ENCODE measurements at regions not wholly inside any gene's neighbourhood (a gene's known extent, or its start where the extent isn't known, plus 50 kb on each side); places are given as distances from the start of the nearest gene placed in this dataset.
A peak's percentile ranks its signal among the peaks of the same experiment; 100 is the strongest.

- Histone ChIP-seq H2AK5ac (ENCODE audit: insufficient read length, low read length) (no peak overlapping the region), H3T11ph (ENCODE audit: low read length) (no peak overlapping the region), H3K79me2 (ENCODE audit: insufficient read depth, low read length) (no peaks in the 10 kb centered on the region), H3K23me2 (ENCODE audit: insufficient read length, low read depth, low read length, poor library complexity, severe bottlenecking) (no peaks in the 10 kb centered on the region), H3K79me1 (ENCODE audit: insufficient read depth, low read depth, low read length, poor library complexity, severe bottlenecking) (no peaks in the 10 kb centered on the region), H4K91ac (ENCODE audit: insufficient read length, low read depth, low read length) (no peak overlapping the region), H3K4me1 (ENCODE audit: insufficient read depth, low read length) (no peaks in the 10 kb centered on the region), H4K5ac (ENCODE audit: insufficient read length, low read depth, low read length) (no peak overlapping the region), H3K4me2 (ENCODE audit: insufficient read depth, insufficient read length, low read length) (no peak overlapping the region), H4K8ac (replicated peaks; ENCODE audit: insufficient read length, low read depth, low read length) (no peak overlapping the region), H3K4ac (ENCODE audit: low read depth, low read length) (no peak overlapping the region), H2BK20ac (ENCODE audit: low read depth, low read length, poor library complexity, severe bottlenecking) (no peak overlapping the region), H3K9ac (ENCODE audit: extremely low read depth, insufficient read length, low read length) (no peak overlapping the region), H3K27ac (ENCODE audit: insufficient read length, low read depth, low read length) (no peak overlapping the region), H2BK120ac (ENCODE audit: low read depth, low read length, poor library complexity, severe bottlenecking) (no peak overlapping the region), H3K23ac (ENCODE audit: insufficient read length, low read depth, low read length) (no peak overlapping the region), H3K56ac (ENCODE audit: insufficient read length, low read depth, low read length) (no peak overlapping the region), H3K14ac (ENCODE audit: insufficient read depth, low read length) (no peak overlapping the region), H4K20me1 (ENCODE audit: control insufficient read depth, insufficient read depth, insufficient read length) (no peaks in the 10 kb centered on the region), H3K27me3 (ENCODE audit: insufficient read depth, low read length) (no peaks in the 10 kb centered on the region), H3K18ac (ENCODE audit: insufficient read length, low read depth, low read length) (no peak overlapping the region), H2AFZ (ENCODE audit: low read length) (no peak overlapping the region), H2BK5ac (ENCODE audit: insufficient read length, low read length) (no peak overlapping the region), H3K9me3 (ENCODE audit: control insufficient read depth, low read depth, low read length) (no peaks in the 10 kb centered on the region), H2BK15ac (ENCODE audit: low read depth, low read length) (no peak overlapping the region), H2BK12ac (ENCODE audit: insufficient read length, low read depth, low read length) (no peak overlapping the region)
- Mint-ChIP-seq H3K27me3 (ENCODE audit: low read depth) (no peaks in the 10 kb centered on the region), H3K4me1 (0 out of 4 replicates have a peak, but pooled peaks cover 0 to 2% of the 10 kb centered on the region in 2 experiments), H3K27ac (peak overlapping the region in 1 of 3 experiments; percentile 87; a peak in 1 of 7 replicates), H3K9me3 (no peaks in the 10 kb centered on the region), H3K4me3 (no peak overlapping the region), H3K36me3 (ENCODE audit: insufficient read depth in 1 of 3, low read depth in 3 of 3) (no peaks in the 10 kb centered on the region)
- WGBS (ENCODE audit: extremely low coverage, insufficient read length, low lambda C conversion rate): no CpG with 5 or more reads among the region's 5 CpGs
- TF ChIP-seq CTCF (conservative IDR thresholded peaks at IDR 0.05): no peak
- DNase-seq: no peak
Measured at GRCh38 chr7:15005672-15006071, 103.1 kb upstream of the DGKB start.

All from H9 (cell line).